ENCODE measurements at regions not wholly inside any gene's neighbourhood (a gene's known extent, or its start where the extent isn't known, plus 50 kb on each side); places are given as distances from the start of the nearest gene placed in this dataset.
"Not testable (repeated sequence)": the region's sequence is repeated elsewhere in the genome, so short reads cannot be mapped to it uniquely, and the experiment has no call there.

GRCh38 chr2:103403388-103403787 is 641.6 kb downstream of the TMEM182 start:
- TF ChIP-seq CTCF (conservative IDR thresholded peaks at IDR 0.05 in 1 of 2, IDR thresholded peaks at IDR 0.05 in 1 of 2; ENCODE audit: extremely low read depth in 1 of 2, insufficient read depth in 1 of 2, low read depth in 1 of 2, low read length in 2 of 2); EZH2 (IDR thresholded peaks at IDR 0.05; ENCODE audit: borderline replicate concordance, low read length): not testable (repeated sequence)
